Activated T-cell treated with anti-CD3 and anti-CD28 coated beads, Interleukin-2, amount 50 U/mL, for 72 hours (primary cell): ENCODE measurements at regions not wholly inside any gene's neighbourhood (a gene's known extent, or its start where the extent isn't known, plus 50 kb on each side); places are given as distances from the start of the nearest gene placed in this dataset.

Experiments
- ATAC-seq, 2 donors: fragments of 150-1000 bp; cut with Tn5 transposase; replicated peaks in 1 of 2; 2 replicates each; pipeline ENCODE4 v1.10.0; 2021; ENCODE audit warnings: moderate library complexity in 2 of 2, mild to moderate bottlenecking in 1 of 2
- DNase-seq, 2 donors: peaks; one replicate each; pipeline ENCODE4 v3.0.0; 2021 to 2022; ENCODE audit warnings: mixed read lengths in 1 of 2
- H3K27ac Mint-ChIP-seq: one replicate; pipeline ENCODE4 v1.8.0; 2022; ENCODE audit warnings: mild to moderate bottlenecking, moderate library complexity, mixed read lengths
- H3K27me3 Mint-ChIP-seq: one replicate; pipeline ENCODE4 v1.8.0; 2022; ENCODE audit warnings: low read depth, mixed read lengths
- H3K36me3 Mint-ChIP-seq, 2 donors: one replicate each; pipeline ENCODE4 v1.8.0; 2022; ENCODE audit warnings: mixed read lengths in 2 of 2, mild to moderate bottlenecking in 1 of 2; ENCODE audit not compliant: insufficient read depth in 2 of 2
- H3K4me1 Mint-ChIP-seq: one replicate; pipeline ENCODE4 v1.8.0; 2022; ENCODE audit warnings: low read depth, mixed read lengths
- H3K4me3 Mint-ChIP-seq, 2 donors: one replicate each; pipeline ENCODE4 v1.8.0; 2022; ENCODE audit warnings: mild to moderate bottlenecking in 2 of 2, mixed read lengths in 2 of 2, moderate library complexity in 2 of 2
- H3K9me3 Mint-ChIP-seq, 2 donors: one replicate each; pipeline ENCODE4 v1.8.0; 2022; ENCODE audit warnings: mixed read lengths in 2 of 2

DNA sequence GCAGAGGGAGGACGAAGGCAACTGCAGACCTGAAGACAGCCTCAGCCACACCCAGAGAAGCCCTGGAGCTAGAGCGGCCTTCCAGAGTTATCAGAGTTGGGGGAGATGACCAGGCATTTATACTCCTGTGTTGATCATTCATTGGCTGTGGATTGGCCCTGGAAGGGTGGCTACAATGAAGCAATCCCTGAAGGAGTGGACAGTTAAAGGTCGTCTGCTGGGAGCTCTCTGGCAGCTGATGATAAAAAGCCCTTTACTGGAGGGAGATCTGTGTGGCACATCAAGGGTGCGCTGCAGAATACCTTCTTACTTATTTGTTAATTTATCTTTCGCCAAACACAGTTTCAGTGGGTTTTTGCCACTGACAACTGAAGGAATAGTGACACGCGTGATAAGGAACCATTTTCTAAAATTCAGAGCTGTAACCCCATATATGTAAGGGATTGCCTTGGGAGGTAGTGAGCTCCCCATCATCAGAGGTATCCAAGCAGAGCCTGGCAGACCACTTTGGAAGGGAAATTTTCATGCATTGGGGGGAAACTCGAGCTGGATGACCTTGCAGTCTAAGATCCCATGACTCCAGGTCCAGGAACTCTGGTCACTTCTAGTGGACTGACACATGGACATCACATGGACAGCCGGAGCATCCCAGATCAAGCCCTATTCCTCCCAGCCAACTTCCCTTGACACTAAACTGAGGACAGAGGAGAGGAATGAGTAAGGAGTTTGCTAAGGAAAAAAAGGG lies 126.4 kb upstream of the GADD45A start:
- H3K27me3 Mint-ChIP-seq = peaks cover 20% of the 10 kb centered on the region
- no peak for DNase-seq
- ATAC-seq = no peak
- no peaks in the 10 kb centered on the region for H3K4me1 Mint-ChIP-seq
- H3K4me3 Mint-ChIP-seq = no peak overlapping the region
- no peaks in the 10 kb centered on the region for H3K9me3 Mint-ChIP-seq
- no peak overlapping the region for H3K27ac Mint-ChIP-seq
- no peaks in the 10 kb centered on the region for H3K36me3 Mint-ChIP-seq

GRCh38 chr1:67559222-67559700 lies 125.7 kb upstream of the GADD45A start:
- no peaks in the 10 kb centered on the region for H3K9me3 Mint-ChIP-seq
- DNase-seq (no peak), ATAC-seq (no peak)
- H3K4me3 Mint-ChIP-seq = no peak overlapping the region
- H3K27ac Mint-ChIP-seq = no peak overlapping the region
- H3K4me1 Mint-ChIP-seq = peaks cover 4% of the 10 kb centered on the region
- H3K27me3 Mint-ChIP-seq = peaks cover 20% of the 10 kb centered on the region
- no peaks in the 10 kb centered on the region for H3K36me3 Mint-ChIP-seq

DNA sequence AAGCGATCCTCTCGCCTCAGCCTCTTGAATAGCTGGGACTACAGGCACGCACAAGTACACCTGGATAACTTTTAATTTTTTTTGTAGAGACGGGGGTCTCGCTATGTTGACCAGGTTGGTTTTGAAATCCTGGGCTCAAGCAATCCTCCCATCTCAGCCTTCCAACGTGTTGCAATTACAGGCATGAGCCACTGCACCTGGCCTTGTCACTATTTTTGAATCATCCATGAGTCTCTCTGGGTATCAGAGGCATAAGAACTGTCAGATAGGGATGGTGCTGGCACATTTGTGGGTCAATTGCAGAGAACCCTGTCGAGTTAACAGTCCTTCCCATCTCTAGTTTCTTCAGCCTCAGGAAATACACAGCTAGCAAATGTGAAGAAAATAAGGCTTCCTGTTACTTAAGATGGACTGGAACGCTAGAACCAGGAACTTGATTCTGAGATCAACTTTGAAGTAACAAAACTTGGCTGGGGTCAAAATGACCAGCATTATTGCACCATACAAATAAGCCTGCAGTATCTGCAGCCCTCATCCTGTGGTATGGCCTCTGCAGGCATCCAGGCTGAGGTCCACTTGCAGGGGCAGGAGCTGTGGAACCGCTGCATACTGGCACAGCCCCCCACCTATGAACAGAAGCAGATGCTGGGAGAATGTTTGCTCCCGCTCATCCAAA lies 124.3 kb upstream of the GADD45A start:
- H3K36me3 Mint-ChIP-seq = no peaks in the 10 kb centered on the region
- H3K4me1 Mint-ChIP-seq = peaks cover 4% of the 10 kb centered on the region
- ATAC-seq = no peak
- DNase-seq = no peak
- H3K27me3 Mint-ChIP-seq = peaks cover 20% of the 10 kb centered on the region
- no peaks in the 10 kb centered on the region for H3K9me3 Mint-ChIP-seq
- H3K4me3 Mint-ChIP-seq = no peak overlapping the region
- no peak overlapping the region for H3K27ac Mint-ChIP-seq

DNA sequence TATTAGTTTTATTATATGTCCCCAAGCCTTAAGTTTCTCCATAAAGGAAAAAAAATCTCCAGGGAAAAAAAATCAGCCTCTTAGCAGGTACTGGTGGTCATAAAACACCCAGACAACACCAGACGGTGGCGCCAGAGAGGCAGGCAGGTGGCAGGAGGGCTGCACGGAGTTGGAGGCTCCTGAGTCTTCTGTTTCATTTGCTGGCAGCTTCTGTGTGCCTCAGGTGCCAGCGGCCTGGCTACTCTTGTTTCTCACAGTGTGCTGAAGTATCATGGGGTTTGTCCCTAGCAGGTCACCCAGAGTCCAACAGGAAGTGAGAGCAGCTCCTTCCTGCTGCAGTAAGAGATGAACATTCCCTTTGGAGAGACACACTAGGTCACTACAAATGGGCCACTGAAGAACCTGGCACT lies 123.3 kb upstream of the GADD45A start:
- Mint-ChIP-seq H3K27ac (no peak overlapping the region), H3K27me3 (peaks cover 20% of the 10 kb centered on the region), H3K9me3 (no peaks in the 10 kb centered on the region), H3K4me1 (peaks cover 4% of the 10 kb centered on the region), H3K4me3 (no peak overlapping the region), H3K36me3 (no peaks in the 10 kb centered on the region)
- DNase-seq (peak; percentile 91), ATAC-seq (peak; percentile 89 to 93)

DNA sequence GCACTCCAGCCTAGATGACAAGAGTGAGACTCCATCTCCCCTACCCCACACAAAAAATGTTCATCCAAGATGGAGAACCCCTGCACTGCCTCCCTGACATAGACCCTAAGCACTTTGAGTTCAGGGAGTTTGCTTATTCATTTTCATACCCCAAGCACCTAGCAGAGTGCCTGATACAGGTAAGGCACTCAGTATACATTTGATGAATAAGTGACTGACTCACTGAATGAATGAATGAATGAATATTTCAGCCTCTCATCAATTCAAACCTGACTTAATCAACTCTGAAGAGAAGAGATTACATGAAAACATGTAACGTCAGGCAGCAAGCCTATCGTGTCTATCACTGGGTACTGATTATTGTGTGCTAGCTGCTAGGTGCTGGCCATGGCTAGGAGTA lies 121.3 kb upstream of the GADD45A start:
- Mint-ChIP-seq H3K9me3 (no peaks in the 10 kb centered on the region), H3K27me3 (peaks cover 3% of the 10 kb centered on the region), H3K4me3 (no peak overlapping the region), H3K27ac (no peak overlapping the region), H3K36me3 (no peaks in the 10 kb centered on the region), H3K4me1 (peaks cover 4% of the 10 kb centered on the region)
- no peak for DNase-seq
- no peak for ATAC-seq

- H3K27me3 Mint-ChIP-seq = no peaks in the 10 kb centered on the region
- ATAC-seq = peak in 1 of 2 donors; percentile 7
- no peaks in the 10 kb centered on the region for H3K9me3 Mint-ChIP-seq
- H3K4me3 Mint-ChIP-seq = no peak overlapping the region
- no peak for DNase-seq
- H3K36me3 Mint-ChIP-seq = no peaks in the 10 kb centered on the region
- no peak overlapping the region for H3K27ac Mint-ChIP-seq
- peaks cover 4% of the 10 kb centered on the region for H3K4me1 Mint-ChIP-seq
Observed at GRCh38 chr1:67564193-67564592, 120.8 kb upstream of the GADD45A start.

GRCh38 chr1:67566803-67567377 lies 118.1 kb upstream of the GADD45A start:
- Mint-ChIP-seq H3K4me1 (peaks cover 4% of the 10 kb centered on the region), H3K9me3 (no peaks in the 10 kb centered on the region), H3K36me3 (no peaks in the 10 kb centered on the region), H3K27ac (no peak overlapping the region), H3K27me3 (no peaks in the 10 kb centered on the region), H3K4me3 (no peak overlapping the region)
- ATAC-seq (no peak), DNase-seq (no peak)

- no peaks in the 10 kb centered on the region for H3K9me3 Mint-ChIP-seq
- H3K4me3 Mint-ChIP-seq = no peak overlapping the region
- H3K4me1 Mint-ChIP-seq = no peaks in the 10 kb centered on the region
- no peak overlapping the region for H3K27ac Mint-ChIP-seq
- no peak for DNase-seq
- H3K36me3 Mint-ChIP-seq = no peaks in the 10 kb centered on the region
- ATAC-seq = no peak
- no peaks in the 10 kb centered on the region for H3K27me3 Mint-ChIP-seq
Observed at GRCh38 chr1:67570486-67571143, 114.4 kb upstream of the GADD45A start.

- no peaks in the 10 kb centered on the region for H3K9me3 Mint-ChIP-seq
- no peaks in the 10 kb centered on the region for H3K4me1 Mint-ChIP-seq
- no peak for DNase-seq
- H3K36me3 Mint-ChIP-seq = no peaks in the 10 kb centered on the region
- H3K27me3 Mint-ChIP-seq = no peaks in the 10 kb centered on the region
- no peak overlapping the region for H3K4me3 Mint-ChIP-seq
- no peak for ATAC-seq
- H3K27ac Mint-ChIP-seq = no peak overlapping the region
Observed at GRCh38 chr1:67571406-67571805, 113.6 kb upstream of the GADD45A start.

DNA sequence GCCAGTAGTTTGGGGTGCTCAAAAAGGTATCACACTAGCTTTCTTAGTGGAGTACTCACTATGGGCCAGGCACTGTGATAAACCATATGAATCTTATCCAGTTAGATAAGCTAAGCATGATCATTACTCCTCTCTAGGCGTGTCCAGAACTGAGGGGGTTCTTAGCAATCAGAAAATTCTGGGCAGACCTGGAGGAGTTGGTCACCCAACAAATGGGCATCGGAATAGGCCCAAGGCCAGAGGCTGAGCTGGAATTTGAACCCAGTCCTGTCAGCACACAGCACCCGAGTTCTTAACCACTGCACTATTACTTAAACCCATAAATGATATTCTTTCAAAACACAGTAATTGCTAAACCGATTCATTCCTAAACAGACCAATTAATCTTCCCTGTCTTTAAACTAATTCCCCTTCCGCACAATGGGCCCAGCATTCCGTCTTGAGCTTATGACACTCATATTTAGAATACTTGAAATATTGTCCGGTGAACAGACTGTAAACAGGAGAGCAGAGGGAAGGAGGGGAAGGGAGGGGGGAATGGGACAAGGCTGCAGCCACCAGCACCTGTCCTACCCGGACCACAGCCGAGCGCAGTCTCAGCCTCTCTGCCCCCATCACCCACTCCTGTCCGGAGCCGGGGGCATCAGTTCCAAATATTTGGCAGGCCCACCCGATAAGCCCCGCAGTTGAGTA lies 113.0 kb upstream of the GADD45A start:
- Mint-ChIP-seq H3K4me1 (no peaks in the 10 kb centered on the region), H3K27me3 (no peaks in the 10 kb centered on the region), H3K27ac (no peak overlapping the region), H3K4me3 (no peak overlapping the region), H3K36me3 (no peaks in the 10 kb centered on the region), H3K9me3 (no peaks in the 10 kb centered on the region)
- ATAC-seq (no peak), DNase-seq (no peak)

DNA sequence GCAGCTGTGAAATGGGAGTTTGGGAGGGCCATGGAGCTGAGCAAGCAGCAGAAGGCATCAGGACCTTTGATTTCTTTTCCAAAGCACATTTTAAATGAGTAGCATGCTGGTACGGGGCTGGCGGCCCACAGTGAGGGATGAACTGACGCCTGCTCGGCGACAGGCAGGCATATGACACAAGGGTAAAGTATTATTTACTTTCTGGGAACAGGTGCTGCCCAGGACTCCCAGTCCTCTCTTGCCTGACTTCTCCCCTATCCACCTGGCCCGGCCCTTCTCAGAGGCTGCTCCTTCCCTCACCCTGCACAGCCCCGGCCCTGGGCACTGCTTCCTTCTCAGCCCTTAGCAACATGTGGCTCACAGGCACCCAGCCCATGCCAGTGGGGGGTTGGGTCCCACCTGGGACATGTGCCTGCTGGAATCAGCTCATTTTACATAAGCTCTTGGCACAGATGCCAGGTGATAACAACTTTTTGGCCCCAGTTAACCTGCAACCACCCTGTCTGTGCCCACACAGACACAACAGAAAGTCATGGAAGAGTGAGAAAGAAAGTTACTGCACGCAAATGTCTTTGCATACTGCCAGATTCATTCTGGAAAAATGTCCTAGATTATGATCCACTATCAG lies 112.3 kb upstream of the GADD45A start:
- no peak overlapping the region for H3K4me3 Mint-ChIP-seq
- no peaks in the 10 kb centered on the region for H3K4me1 Mint-ChIP-seq
- ATAC-seq = no peak
- no peaks in the 10 kb centered on the region for H3K36me3 Mint-ChIP-seq
- no peaks in the 10 kb centered on the region for H3K27me3 Mint-ChIP-seq
- no peak overlapping the region for H3K27ac Mint-ChIP-seq
- no peak for DNase-seq
- H3K9me3 Mint-ChIP-seq = no peaks in the 10 kb centered on the region

DNA sequence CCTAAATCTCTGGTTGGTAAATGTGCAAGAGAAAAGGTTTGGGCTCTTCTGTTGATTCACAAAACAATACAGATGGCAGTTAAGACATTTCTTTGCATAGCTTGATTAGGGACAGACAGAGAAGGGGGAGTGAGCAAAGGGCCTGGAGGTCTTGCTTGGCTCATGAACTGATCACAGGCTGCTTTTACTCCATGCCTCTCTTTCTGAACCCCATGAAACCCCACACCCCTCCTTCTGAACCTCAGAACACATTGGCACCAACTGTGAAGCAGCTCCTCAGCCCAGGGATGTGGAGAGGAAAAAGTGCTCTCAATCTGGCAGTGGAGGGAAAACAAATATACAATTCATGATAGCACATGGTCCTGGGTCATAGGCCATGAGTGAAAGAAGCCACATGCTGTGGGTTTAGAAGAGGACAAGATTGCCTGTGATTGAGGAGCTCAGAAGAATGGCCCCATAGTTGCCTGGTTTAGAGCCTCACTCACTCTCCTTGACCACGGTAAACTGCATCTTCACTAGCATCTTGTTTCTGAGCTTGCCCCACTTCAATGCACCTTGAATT lies 111.6 kb upstream of the GADD45A start:
- no peak for ATAC-seq
- Mint-ChIP-seq H3K4me3 (no peak overlapping the region), H3K36me3 (no peaks in the 10 kb centered on the region), H3K27ac (no peak overlapping the region), H3K9me3 (no peaks in the 10 kb centered on the region), H3K4me1 (no peaks in the 10 kb centered on the region), H3K27me3 (no peaks in the 10 kb centered on the region)
- DNase-seq = no peak
